ENCODE measurements at regions not wholly inside any gene's neighbourhood (a gene's known extent, or its start where the extent isn't known, plus 50 kb on each side); places are given as distances from the start of the nearest gene placed in this dataset.

DNA sequence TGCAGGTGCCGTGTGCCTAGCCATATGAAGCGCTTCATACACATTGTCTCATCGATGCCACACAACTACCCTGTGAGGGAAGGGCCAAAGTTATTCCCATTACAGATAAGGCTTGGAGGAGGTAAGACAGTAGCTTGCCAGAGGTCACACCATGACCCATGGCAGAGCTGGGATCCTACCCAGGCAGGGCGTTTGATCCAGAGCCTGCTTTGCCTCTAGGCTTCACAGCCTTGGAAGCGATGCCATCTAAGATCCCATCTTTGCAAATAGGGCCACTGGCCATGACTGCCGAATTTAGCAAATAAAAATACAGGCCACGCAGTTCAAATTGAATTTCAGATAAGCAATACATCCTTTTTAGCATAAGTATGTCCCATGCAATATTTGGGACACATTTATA, 358.2 kb downstream of the BCOR start:
- Histone ChIP-seq H3K4me3 (ENCODE audit: insufficient read depth, low read length, poor library complexity, severe bottlenecking) (no peak overlapping the region), H2AFZ (ENCODE audit: low read depth, low read length, severe bottlenecking) (no peak overlapping the region), H3K27me3 (ENCODE audit: low read length) (no peaks in the 10 kb centered on the region), H3K9me3 (ENCODE audit: insufficient read depth, low read length) (no peaks in the 10 kb centered on the region), H3K79me2 (ENCODE audit: insufficient read depth, low read length) (no peaks in the 10 kb centered on the region), H3F3A (ENCODE audit: insufficient read depth) (no peaks in the 10 kb centered on the region), H3K9ac (ENCODE audit: low read length) (no peak overlapping the region), H3K27ac (ENCODE audit: low read depth, low read length) (no peak overlapping the region), H3K4me2 (ENCODE audit: low read depth, low read length, poor library complexity, severe bottlenecking) (no peak overlapping the region), H3K9me2 (replicated peaks; ENCODE audit: insufficient read depth, low read length) (no peaks in the 10 kb centered on the region), H3K36me3 (ENCODE audit: low read length) (no peaks in the 10 kb centered on the region), H4K20me1 (ENCODE audit: low read depth, low read length) (no peaks in the 10 kb centered on the region)
- TF ChIP-seq CTCF (IDR thresholded peaks at IDR 0.05; ENCODE audit: insufficient read depth, low read length, poor library complexity, severe bottlenecking) (no peak), EZH2phosphoT487 (conservative IDR thresholded peaks at IDR 0.05; ENCODE audit: low read length) (no peak)

GRCh38 chrX:39740078-39740477, 357.7 kb downstream of the BCOR start:
- H3K27ac ChIP-seq (ENCODE audit: low read depth, low read length): no peak overlapping the region
- H3K79me2 ChIP-seq (ENCODE audit: insufficient read depth, low read length): no peaks in the 10 kb centered on the region
- H3K4me2 ChIP-seq (ENCODE audit: low read depth, low read length, poor library complexity, severe bottlenecking): no peak overlapping the region
- no peaks in the 10 kb centered on the region for H3K9me3 ChIP-seq (ENCODE audit: insufficient read depth, low read length)
- H4K20me1 ChIP-seq (ENCODE audit: low read depth, low read length): no peaks in the 10 kb centered on the region
- no peaks in the 10 kb centered on the region for H3K27me3 ChIP-seq (ENCODE audit: low read length)
- no peaks in the 10 kb centered on the region for H3F3A ChIP-seq (ENCODE audit: insufficient read depth)
- H3K36me3 ChIP-seq (ENCODE audit: low read length): no peaks in the 10 kb centered on the region
- no peaks in the 10 kb centered on the region for H3K9me2 ChIP-seq (replicated peaks; ENCODE audit: insufficient read depth, low read length)
- H2AFZ ChIP-seq (ENCODE audit: low read depth, low read length, severe bottlenecking): no peak overlapping the region
- no peak overlapping the region for H3K4me3 ChIP-seq (ENCODE audit: insufficient read depth, low read length, poor library complexity, severe bottlenecking)
- no peak overlapping the region for H3K9ac ChIP-seq (ENCODE audit: low read length)
- TF ChIP-seq EZH2phosphoT487 (conservative IDR thresholded peaks at IDR 0.05; ENCODE audit: low read length) (no peak), CTCF (IDR thresholded peaks at IDR 0.05; ENCODE audit: insufficient read depth, low read length, poor library complexity, severe bottlenecking) (no peak)

DNA sequence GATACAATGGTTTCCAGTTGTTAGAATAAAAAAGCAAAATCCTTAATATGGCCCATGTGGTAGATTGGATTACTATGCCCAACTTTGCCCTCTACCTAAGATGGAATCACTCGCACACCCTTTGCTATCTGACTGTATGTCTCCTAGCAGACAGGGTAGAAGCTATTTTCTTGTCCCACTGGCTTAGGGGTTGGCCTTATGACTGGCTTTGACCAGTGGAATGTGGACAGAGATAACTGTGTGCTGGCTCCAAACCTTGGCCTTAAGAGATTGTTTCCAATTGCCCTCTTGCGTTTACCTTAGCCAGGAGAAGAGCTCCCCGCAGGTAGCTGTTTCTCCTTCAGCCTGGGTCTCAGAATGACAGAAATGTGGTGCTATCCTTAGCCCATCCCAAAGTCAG, 355.9 kb downstream of the BCOR start:
- Histone ChIP-seq H3K9me3 (ENCODE audit: insufficient read depth, low read length) (no peaks in the 10 kb centered on the region), H3F3A (ENCODE audit: insufficient read depth) (no peaks in the 10 kb centered on the region), H3K27ac (ENCODE audit: low read depth, low read length) (no peak overlapping the region), H2AFZ (ENCODE audit: low read depth, low read length, severe bottlenecking) (no peak overlapping the region), H3K4me2 (ENCODE audit: low read depth, low read length, poor library complexity, severe bottlenecking) (no peak overlapping the region), H3K36me3 (ENCODE audit: low read length) (no peaks in the 10 kb centered on the region), H4K20me1 (ENCODE audit: low read depth, low read length) (no peaks in the 10 kb centered on the region), H3K9ac (ENCODE audit: low read length) (no peak overlapping the region), H3K79me2 (ENCODE audit: insufficient read depth, low read length) (no peaks in the 10 kb centered on the region), H3K4me3 (ENCODE audit: insufficient read depth, low read length, poor library complexity, severe bottlenecking) (no peak overlapping the region), H3K9me2 (replicated peaks; ENCODE audit: insufficient read depth, low read length) (no peaks in the 10 kb centered on the region), H3K27me3 (ENCODE audit: low read length) (no peaks in the 10 kb centered on the region)
- TF ChIP-seq CTCF (IDR thresholded peaks at IDR 0.05; ENCODE audit: insufficient read depth, low read length, poor library complexity, severe bottlenecking): no peak
- no peak for TF ChIP-seq EZH2phosphoT487 (conservative IDR thresholded peaks at IDR 0.05; ENCODE audit: low read length)

GRCh38 chrX:39745818-39746217, 351.9 kb downstream of the BCOR start:
- Histone ChIP-seq H4K20me1 (ENCODE audit: low read depth, low read length) (no peaks in the 10 kb centered on the region), H3K9me3 (ENCODE audit: insufficient read depth, low read length) (no peaks in the 10 kb centered on the region), H3K36me3 (ENCODE audit: low read length) (no peaks in the 10 kb centered on the region)

More at GRCh38 chrX:39745818-39746217, 351.9 kb downstream of the BCOR start:
- H3K27me3 ChIP-seq (ENCODE audit: low read length): no peaks in the 10 kb centered on the region
- no peaks in the 10 kb centered on the region for H3K9me2 ChIP-seq (replicated peaks; ENCODE audit: insufficient read depth, low read length)
- H3K4me2 ChIP-seq (ENCODE audit: low read depth, low read length, poor library complexity, severe bottlenecking): no peak overlapping the region
- no peak overlapping the region for H2AFZ ChIP-seq (ENCODE audit: low read depth, low read length, severe bottlenecking)
- no peak overlapping the region for H3K9ac ChIP-seq (ENCODE audit: low read length)
- H3F3A ChIP-seq (ENCODE audit: insufficient read depth): no peaks in the 10 kb centered on the region
- H3K27ac ChIP-seq (ENCODE audit: low read depth, low read length): no peak overlapping the region
- TF ChIP-seq CTCF (IDR thresholded peaks at IDR 0.05; ENCODE audit: insufficient read depth, low read length, poor library complexity, severe bottlenecking) (no peak), EZH2phosphoT487 (conservative IDR thresholded peaks at IDR 0.05; ENCODE audit: low read length) (no peak)
- H3K4me3 ChIP-seq (ENCODE audit: insufficient read depth, low read length, poor library complexity, severe bottlenecking): no peak overlapping the region
- H3K79me2 ChIP-seq (ENCODE audit: insufficient read depth, low read length): no peaks in the 10 kb centered on the region
